ENCODE measurements at regions not wholly inside any gene's neighbourhood (a gene's known extent, or its start where the extent isn't known, plus 50 kb on each side); places are given as distances from the start of the nearest gene placed in this dataset.
A peak's percentile ranks its signal among the peaks of the same experiment; 100 is the strongest.
"Not testable (repeated sequence)": the region's sequence is repeated elsewhere in the genome, so short reads cannot be mapped to it uniquely, and the experiment has no call there.

DNA sequence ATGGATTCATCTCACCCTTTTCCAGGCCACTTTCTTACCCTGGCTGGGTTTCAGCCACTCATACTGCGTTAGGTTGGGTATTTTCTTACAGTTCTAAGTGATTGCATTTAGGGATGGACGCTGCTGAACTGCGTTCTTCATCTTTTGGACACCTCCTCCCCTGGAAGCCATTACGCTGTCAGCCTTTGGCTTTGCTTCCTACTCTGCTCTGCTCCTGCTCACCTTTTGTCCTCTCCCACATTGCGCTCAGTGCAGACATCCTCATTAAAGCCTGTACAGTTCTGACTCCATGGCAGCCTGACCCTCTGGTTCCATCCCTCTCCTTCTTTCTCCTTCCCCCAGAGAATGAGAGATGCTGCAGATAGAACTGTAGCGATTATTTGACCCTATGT lies 108.9 kb downstream of the SRGAP2 start:
- DNase-seq (ENCODE audit: low read depth), result not testable (repeated sequence)

- not testable (repeated sequence) for DNase-seq (ENCODE audit: low read depth)
These were observed 111.8 kb downstream of the SRGAP2 start for GRCh38 chr1:206314951-206315636.

- not testable (repeated sequence) for DNase-seq (ENCODE audit: low read depth)
These were observed 113.6 kb downstream of the SRGAP2 start for GRCh38 chr1:206316901-206317300.

GRCh38 chr1:206317878-206318514 lies 114.7 kb downstream of the SRGAP2 start:
- not testable (repeated sequence) for DNase-seq (ENCODE audit: low read depth)

DNA sequence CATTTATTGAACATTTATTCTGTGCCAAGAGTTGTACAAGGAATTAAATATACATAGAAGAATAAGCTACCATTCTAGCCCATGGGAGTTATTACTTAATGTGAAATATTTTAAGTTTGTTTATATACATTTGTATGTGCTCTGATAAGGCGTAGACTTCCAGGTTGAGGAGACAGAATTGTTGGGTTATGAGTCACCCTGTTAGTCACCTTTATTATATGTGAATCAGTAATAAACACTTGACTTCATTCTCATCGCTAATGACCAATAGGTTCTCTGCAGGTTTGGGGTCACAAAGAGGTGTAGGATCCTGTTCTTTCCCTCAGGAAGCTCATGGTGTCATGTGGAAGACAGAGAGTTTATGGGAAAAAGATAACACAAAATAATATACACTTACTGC lies 116.9 kb downstream of the SRGAP2 start:
- DNase-seq (ENCODE audit: low read depth), result not testable (repeated sequence)

- DNase-seq (ENCODE audit: low read depth), result not testable (repeated sequence)
These were observed 123.0 kb downstream of the SRGAP2 start for GRCh38 chr1:206326159-206326939.

DNA sequence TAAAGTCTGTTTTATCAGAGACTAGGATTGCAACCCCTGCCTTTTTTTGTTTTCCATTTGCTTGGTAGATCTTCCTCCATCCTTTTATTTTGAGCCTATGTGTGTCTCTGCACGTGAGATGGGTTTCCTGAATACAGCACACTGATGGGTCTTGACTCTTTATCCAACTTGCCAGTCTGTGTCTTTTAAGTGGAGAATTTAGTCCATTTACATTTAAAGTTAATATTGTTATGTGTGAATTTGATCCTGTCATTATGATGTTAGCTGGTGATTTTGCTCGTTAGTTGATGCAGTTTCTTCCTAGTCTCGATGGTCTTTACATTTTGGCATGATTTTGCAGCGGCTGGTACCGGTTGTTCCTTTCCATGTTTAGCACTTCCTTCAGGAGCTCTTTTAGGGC lies 128.3 kb downstream of the SRGAP2 start:
- not testable (repeated sequence) for DNase-seq (ENCODE audit: low read depth)

DNA sequence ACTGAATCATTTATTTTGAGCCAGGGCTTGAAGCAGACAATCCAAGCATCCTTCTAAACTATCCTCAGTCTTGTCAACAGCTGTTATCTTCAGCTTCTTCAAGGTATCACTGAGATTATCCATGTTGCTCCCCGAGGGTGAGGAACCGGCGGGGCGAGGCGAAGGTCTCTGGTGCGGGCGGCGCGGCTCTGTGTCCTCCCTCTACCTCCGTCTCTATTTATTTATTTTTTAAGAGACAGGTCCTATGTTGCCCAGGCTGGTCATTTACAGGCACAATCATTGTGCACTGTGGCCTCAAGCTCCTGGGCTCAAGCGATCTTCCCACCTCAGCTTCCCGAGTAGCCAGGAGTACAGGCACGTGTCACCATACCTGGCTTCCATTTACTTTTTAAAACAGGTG lies 130.0 kb downstream of the SRGAP2 start:
- not testable (repeated sequence) for DNase-seq (ENCODE audit: low read depth)

DNA sequence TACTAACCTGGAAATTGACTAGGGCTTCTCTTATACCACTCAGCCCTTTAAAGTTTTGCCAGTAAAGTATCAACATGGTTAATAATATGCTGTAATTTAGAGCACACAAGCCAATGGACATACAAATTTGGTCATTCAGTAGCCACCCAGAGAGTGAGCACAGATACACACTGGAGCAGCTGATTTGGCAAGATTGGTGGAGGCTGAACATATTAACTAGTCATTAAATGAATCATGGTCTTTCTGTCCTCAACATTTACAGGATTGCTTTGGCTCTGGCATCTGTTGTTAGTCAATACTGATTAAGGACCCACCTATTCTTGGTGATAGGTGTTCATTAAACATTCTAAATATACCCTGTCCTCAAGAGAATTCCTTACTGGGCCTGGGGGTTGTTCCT lies 130.6 kb downstream of the SRGAP2 start:
- DNase-seq (ENCODE audit: low read depth), result not testable (repeated sequence)

- not testable (repeated sequence) for DNase-seq (ENCODE audit: low read depth)
These were observed 131.1 kb downstream of the SRGAP2 start for GRCh38 chr1:206334481-206334880.

DNA sequence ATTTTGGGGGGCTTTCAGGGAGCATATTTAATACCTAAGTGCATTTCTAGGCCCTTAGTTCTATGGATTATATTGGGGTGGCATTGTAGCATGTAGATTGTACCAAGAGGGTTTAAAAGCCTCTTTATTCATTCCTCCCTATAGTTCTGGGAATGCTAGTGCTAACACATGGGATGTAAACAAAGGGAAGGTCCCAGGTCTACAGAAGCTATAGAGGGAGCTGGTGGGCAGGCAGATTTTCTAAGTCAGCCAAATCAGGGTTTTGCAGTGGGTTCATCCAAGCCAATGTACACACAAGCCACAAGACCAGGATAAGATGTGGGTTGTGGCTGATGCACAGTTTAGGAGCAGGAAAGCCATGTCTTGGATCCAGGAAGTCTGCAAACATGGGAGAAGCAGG lies 131.8 kb downstream of the SRGAP2 start:
- DNase-seq (ENCODE audit: low read depth), result not testable (repeated sequence)

DNA sequence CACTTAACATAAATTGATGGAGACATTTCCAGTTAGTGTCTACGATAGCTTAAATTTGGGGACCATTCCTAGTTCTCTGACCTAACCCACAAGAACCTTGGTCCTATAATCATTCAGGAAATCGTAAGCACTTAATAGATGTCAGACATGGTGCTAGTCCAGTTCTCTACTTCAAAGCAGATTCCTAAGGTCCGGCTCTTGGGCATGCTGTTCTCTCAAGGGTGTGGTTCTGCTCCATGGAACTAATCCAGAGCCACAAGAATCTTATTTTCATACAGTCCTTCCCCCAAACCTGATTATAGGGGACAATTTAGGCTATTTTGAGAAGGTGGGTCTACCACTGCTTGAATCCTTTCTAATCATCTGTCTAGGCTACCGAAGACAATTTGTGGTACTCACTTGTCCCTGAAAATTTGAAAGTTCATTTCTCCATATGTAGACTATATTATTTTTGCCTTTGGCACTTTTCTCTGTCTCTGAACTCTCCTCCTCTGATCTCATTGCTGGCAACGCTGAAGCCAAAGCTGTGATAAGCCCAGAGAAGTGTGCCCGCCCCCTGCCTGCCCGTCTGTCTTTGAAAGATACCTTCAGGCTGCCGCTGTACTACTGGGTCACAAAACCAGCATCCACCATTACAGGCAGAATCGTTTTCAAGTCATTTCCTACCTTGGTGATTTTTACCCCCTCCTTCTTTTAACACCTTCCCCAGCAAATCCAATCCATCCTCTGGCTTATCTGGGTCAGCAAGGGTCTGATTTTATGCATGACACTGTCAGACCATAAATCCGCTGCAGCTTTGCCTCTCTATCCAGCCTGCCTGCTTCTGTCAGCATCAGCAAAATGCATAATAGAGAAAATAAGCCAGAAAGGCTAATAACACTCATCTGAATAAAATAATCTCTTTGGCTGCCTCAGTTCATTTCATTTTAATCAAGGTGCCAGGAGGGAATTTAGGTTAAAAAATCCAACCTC lies 132.8 kb downstream of the SRGAP2 start:
- DNase-seq (ENCODE audit: low read depth), result not testable (repeated sequence)

- not testable (repeated sequence) for DNase-seq (ENCODE audit: low read depth)
These were observed 133.3 kb upstream of the IKBKE start for GRCh38 chr1:206337024-206337423.

- DNase-seq (ENCODE audit: low read depth), result not testable (repeated sequence)
These were observed 119.6 kb upstream of the IKBKE start for GRCh38 chr1:206350493-206351275.

DNA sequence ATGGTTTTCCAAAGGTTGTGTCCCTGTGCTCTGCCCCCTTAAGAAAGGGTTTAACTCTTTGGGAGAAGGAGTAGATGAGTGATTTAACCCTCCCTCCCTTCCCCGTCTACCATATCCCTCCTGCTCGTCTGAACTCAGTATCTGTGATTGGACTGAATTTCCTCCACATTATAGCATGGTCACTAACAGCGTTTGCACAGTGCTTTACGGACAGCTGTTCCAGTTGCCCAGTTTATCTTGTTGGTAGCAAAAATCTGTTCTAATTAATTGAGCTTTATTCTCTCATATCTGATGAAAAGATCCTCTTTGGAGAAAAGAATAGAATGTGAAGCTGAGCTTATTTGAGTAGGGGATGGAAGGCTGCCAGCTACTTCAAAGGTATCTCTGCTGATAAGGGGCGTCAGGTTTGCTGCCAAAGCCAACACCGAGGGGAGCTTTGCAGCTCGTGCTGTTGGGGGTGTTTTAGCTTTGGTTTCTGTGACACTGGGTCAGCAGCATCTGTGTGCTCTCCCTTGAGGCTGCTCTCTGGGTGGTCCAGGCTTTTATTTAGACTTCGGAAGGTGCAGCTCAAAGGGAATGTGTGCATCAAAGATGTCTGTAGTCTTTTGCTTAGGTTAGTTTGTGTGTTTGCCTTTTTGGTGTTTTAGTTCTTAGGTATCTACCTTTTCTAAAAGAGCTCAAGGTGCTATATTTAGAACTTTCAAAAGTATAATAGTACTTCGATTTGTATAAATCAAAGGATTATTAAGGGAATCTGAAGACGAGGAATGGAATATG lies 118.8 kb upstream of the IKBKE start:
- DNase-seq (ENCODE audit: low read depth), result not testable (repeated sequence)

DNA sequence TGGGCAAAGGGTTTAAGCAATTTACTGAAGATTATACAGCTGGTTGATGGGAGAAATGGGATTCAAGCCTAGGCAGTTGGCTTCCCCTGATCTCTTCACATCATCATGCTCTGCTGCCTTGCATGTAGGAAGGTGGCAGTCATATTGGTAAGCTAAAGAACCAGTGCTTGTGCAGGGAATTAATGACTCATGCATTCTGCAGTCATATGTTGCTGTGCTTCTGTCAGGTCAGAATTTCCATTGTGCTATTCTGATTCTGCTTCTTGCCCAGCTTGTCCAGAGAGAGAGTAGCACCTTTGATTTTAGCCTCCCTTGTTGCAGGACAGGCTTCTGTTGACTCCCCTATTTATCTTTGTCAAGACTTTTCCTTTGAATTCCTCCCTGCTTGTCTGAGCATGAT lies 114.0 kb upstream of the IKBKE start:
- peak; percentile 63 for DNase-seq (ENCODE audit: low read depth)

DNA sequence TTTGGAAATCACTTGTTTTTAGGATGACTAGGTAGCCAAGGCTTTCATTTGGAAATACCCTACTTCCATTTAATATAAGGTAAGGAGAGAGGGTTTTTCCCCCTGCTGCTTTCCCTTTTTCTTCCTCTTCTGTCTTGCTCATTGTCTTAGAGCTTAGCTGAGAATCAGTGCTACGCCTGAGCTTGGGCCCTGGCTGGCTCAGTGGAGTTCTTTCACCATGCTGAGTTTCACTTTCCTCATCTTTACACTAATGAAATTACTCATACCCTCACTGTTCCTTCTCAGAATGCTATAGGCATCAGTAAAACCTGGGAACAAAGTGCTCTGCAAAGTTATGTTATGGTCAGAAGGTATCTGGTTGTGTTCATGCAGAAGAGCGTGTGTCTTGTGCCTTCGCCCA lies 112.3 kb upstream of the IKBKE start:
- DNase-seq (ENCODE audit: low read depth), result not testable (repeated sequence)

- DNase-seq (ENCODE audit: low read depth), result not testable (repeated sequence)
These were observed 111.5 kb upstream of the IKBKE start for GRCh38 chr1:206358771-206359170.

DNA sequence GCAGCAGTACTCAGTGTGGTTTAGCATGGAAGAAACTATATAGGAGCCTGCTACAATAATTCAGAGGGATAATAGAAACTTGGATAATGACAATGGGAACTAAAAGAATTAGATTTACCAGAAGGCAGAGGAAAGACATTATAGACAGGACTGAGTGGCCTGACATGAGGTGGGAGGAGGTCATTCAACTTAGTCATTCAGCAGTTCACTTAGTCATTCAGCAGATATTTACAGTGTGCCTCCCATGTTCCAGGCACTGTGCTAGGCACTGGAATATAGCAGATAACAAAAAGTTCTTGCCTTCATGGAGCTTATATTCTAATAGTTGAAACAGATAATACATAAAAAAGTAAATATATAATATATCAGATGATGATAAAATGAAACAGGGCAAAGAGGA lies 110.9 kb upstream of the IKBKE start:
- not testable (repeated sequence) for DNase-seq (ENCODE audit: low read depth)

Measured in renal cortical epithelial cell (primary cell).